Right cardiac atrium (tissue), 5 donors: ENCODE measurements at regions not wholly inside any gene's neighbourhood (a gene's known extent, or its start where the extent isn't known, plus 50 kb on each side); places are given as distances from the start of the nearest gene placed in this dataset.

Source experiments
- ATAC-seq, 2 donors: fragments of 200-7000 bp; cut with Tn5 transposase; one replicate each; pipeline versions ENCODE4 v1.8.0 to v1.9.1; 2020; ENCODE audit warnings: moderate library complexity in 2 of 2, mild to moderate bottlenecking in 1 of 2
- DNase-seq, 3 donors: peaks; one replicate each; pipeline ENCODE4 v3.0.0-alpha.2; 2020
- H3K27ac ChIP-seq: one replicate; pipeline ENCODE4 v1.5.1; 2013; ENCODE audit warnings: mild to moderate bottlenecking, low read length, control low read depth, moderate library complexity
- H3K27me3 ChIP-seq: one replicate; pipeline ENCODE4 v1.6.1; 2013; ENCODE audit not compliant: control insufficient read depth, insufficient read depth
- H3K4me1 ChIP-seq: one replicate; pipeline ENCODE4 v1.6.1; 2013; ENCODE audit warnings: low read length; ENCODE audit not compliant: control insufficient read depth, insufficient read depth
- H3K4me3 ChIP-seq: one replicate; pipeline ENCODE4 v1.5.1; 2013; ENCODE audit warnings: low read length, control low read depth
- H3K9me3 ChIP-seq: one replicate; pipeline ENCODE4 v1.6.1; 2013; ENCODE audit warnings: low read length; ENCODE audit not compliant: control insufficient read depth
- WGBS: extraction: QIAGEN DNeasy Blood & Tissue Kit; methylation state at CpG from one replicate; pipeline ENCODE4 v1.1.7; 2013; 5-methylcytosine and 5-hydroxymethylcytosine counted together
- intact Hi-C, 4 donors: fragments of 100-400 bp; cut with DNase I; formaldehyde crosslinking; loops; one replicate each; pipeline versions ENCODE4 v1.11.0 to v1.14.0; 2022 to 2023
- donor health status: healthy with polysubstance abuse.
- donor health status: DM: no; HTN: yes; CAD: no.
- donor health status: DM: no; HTN: no; CAD: no.
- donor health status: DM: no; HTN: yes; CAD: no; lungs with severe emphysema.
- donor health status: DM: yes; HTN: yes; CAD: no.

GRCh38 chr6:21824431-21825177 lies 231.1 kb downstream of the SOX4 start:
- intact Hi-C loops, result no loop called here
- DNase-seq (no peak), ATAC-seq (no peak)
- Histone ChIP-seq H3K4me1 (no peaks in the 10 kb centered on the region), H3K27ac (no peak overlapping the region), H3K4me3 (no peak overlapping the region), H3K9me3 (no peaks in the 10 kb centered on the region), H3K27me3 (no peaks in the 10 kb centered on the region)
- WGBS, result 85% methylated on average over 8 of the region's 8 CpGs

GRCh38 chr6:21826023-21826422 lies 232.5 kb downstream of the SOX4 start:
- DNase-seq (no peak), ATAC-seq (no peak)
- no peaks in the 10 kb centered on the region for H3K27me3 ChIP-seq
- no peaks in the 10 kb centered on the region for H3K4me1 ChIP-seq
- 84% methylated on average over 7 of the region's 7 CpGs for WGBS
- no peak overlapping the region for H3K27ac ChIP-seq
- intact Hi-C loops, result no loop called here
- no peak overlapping the region for H3K4me3 ChIP-seq
- no peaks in the 10 kb centered on the region for H3K9me3 ChIP-seq

- Histone ChIP-seq H3K4me3 (no peak overlapping the region), H3K9me3 (no peaks in the 10 kb centered on the region), H3K27ac (no peak overlapping the region), H3K4me1 (no peaks in the 10 kb centered on the region), H3K27me3 (no peaks in the 10 kb centered on the region)
- DNase-seq, result no peak
- WGBS, result 96% methylated on average over 9 of the region's 9 CpGs
- ATAC-seq, result no peak
- intact Hi-C loops, result no loop called here
Observed at GRCh38 chr6:21826904-21827303, 233.4 kb downstream of the SOX4 start.

- H3K9me3 ChIP-seq, result no peaks in the 10 kb centered on the region
- ATAC-seq (no peak), DNase-seq (no peak)
- no peak overlapping the region for H3K27ac ChIP-seq
- no peak overlapping the region for H3K4me3 ChIP-seq
- intact Hi-C loops, result no loop called here
- WGBS, result 70% methylated on average over 8 of the region's 8 CpGs
- no peaks in the 10 kb centered on the region for H3K27me3 ChIP-seq
- no peaks in the 10 kb centered on the region for H3K4me1 ChIP-seq
Observed at GRCh38 chr6:21827425-21828202, 234.1 kb downstream of the SOX4 start.

GRCh38 chr6:21828704-21829103 lies 235.2 kb downstream of the SOX4 start:
- Histone ChIP-seq H3K4me1 (no peaks in the 10 kb centered on the region), H3K4me3 (no peak overlapping the region), H3K9me3 (no peaks in the 10 kb centered on the region), H3K27me3 (no peaks in the 10 kb centered on the region), H3K27ac (no peak overlapping the region)
- no peak for ATAC-seq
- no peak for DNase-seq
- WGBS, result 87% methylated on average over 4 of the region's 4 CpGs
- intact Hi-C loops, result no loop called here

- Histone ChIP-seq H3K4me1 (no peaks in the 10 kb centered on the region), H3K27ac (no peak overlapping the region), H3K27me3 (no peaks in the 10 kb centered on the region), H3K4me3 (no peak overlapping the region), H3K9me3 (no peaks in the 10 kb centered on the region)
- intact Hi-C loops, result no loop called here
- WGBS, result 85% methylated on average over 3 of the region's 3 CpGs
- ATAC-seq, result no peak
- no peak for DNase-seq
Observed at GRCh38 chr6:21829126-21829525, 235.6 kb downstream of the SOX4 start.

GRCh38 chr6:21831521-21832291 lies 238.2 kb downstream of the SOX4 start:
- Histone ChIP-seq H3K9me3 (no peaks in the 10 kb centered on the region), H3K27me3 (no peaks in the 10 kb centered on the region), H3K27ac (no peak overlapping the region), H3K4me3 (no peak overlapping the region), H3K4me1 (no peaks in the 10 kb centered on the region)
- DNase-seq, result no peak
- ATAC-seq, result no peak
- 65% methylated on average over 8 of the region's 8 CpGs for WGBS
- intact Hi-C loops, result no loop called here

- intact Hi-C loops, result no loop called here
- Histone ChIP-seq H3K27me3 (no peaks in the 10 kb centered on the region), H3K27ac (no peak overlapping the region), H3K4me1 (no peaks in the 10 kb centered on the region), H3K4me3 (no peak overlapping the region), H3K9me3 (no peaks in the 10 kb centered on the region)
- WGBS, result 72% methylated on average over 7 of the region's 7 CpGs
- no peak for DNase-seq
- ATAC-seq, result no peak
Observed at GRCh38 chr6:21836277-21836676, 242.7 kb downstream of the SOX4 start.

- no peaks in the 10 kb centered on the region for H3K4me1 ChIP-seq
- ATAC-seq (no peak), DNase-seq (no peak)
- no peaks in the 10 kb centered on the region for H3K9me3 ChIP-seq
- no peak overlapping the region for H3K27ac ChIP-seq
- intact Hi-C loops, result no loop called here
- no peak overlapping the region for H3K4me3 ChIP-seq
- 80% methylated on average over 6 of the region's 6 CpGs for WGBS
- no peaks in the 10 kb centered on the region for H3K27me3 ChIP-seq
Observed at GRCh38 chr6:21836772-21837425, 243.3 kb downstream of the SOX4 start.

- H3K4me1 ChIP-seq, result peaks cover 2% of the 10 kb centered on the region
- no peak overlapping the region for H3K4me3 ChIP-seq
- H3K27me3 ChIP-seq, result no peaks in the 10 kb centered on the region
- no peaks in the 10 kb centered on the region for H3K9me3 ChIP-seq
- DNase-seq (no peak), ATAC-seq (peak in 1 of 2 donors; percentile 81)
- intact Hi-C loops, result no loop called here
- 53% methylated on average over 2 of the region's 2 CpGs for WGBS
- no peak overlapping the region for H3K27ac ChIP-seq
Observed at GRCh38 chr6:21840428-21840827, 246.9 kb downstream of the SOX4 start.
